HG03039 (cell line): ENCODE measurements at regions not wholly inside any gene's neighbourhood (a gene's known extent, or its start where the extent isn't known, plus 50 kb on each side); places are given as distances from the start of the nearest gene placed in this dataset.

Source experiments
- ATAC-seq: cut with Tn5 transposase; IDR thresholded peaks from one replicate; pipeline ENCODE4 v1.9.1; 2021; ENCODE audit warnings: mild to moderate bottlenecking, moderate library complexity; ENCODE audit not compliant: unreplicated experiment

- no peak for ATAC-seq
Observed at GRCh38 chr11:32039149-32039548, 51.7 kb upstream of the RCN1 start.

GRCh38 chr11:32034680-32035079, 56.2 kb upstream of the RCN1 start:
- no peak for ATAC-seq

- ATAC-seq = no peak
Observed at GRCh38 chr11:32034149-32034548, 56.7 kb upstream of the RCN1 start.

GRCh38 chr11:32033491-32033890, 57.4 kb upstream of the RCN1 start:
- no peak for ATAC-seq

DNA sequence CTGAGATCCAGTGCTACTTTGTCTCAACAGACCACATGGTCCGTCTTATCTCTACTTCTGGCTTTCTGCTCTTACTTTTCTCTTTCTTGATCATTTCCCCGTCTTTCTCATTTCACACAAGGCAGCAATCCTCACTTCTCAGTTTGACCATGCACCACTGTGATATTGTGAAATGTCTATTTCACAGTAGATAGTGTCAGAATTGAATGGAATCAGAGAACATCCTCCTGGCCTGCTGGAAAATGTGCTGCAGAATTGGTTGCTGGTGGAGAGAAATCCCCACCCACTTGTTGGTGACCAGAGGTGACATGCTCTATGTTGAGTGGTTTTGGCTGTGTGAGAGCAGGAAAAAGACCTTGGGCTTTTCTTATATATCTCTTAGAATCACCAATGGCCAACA, 57.8 kb upstream of the RCN1 start:
- ATAC-seq = peak; percentile 36

- peak; percentile 46 for ATAC-seq
Observed at GRCh38 chr11:32032478-32032877, 58.4 kb upstream of the RCN1 start.

- ATAC-seq = no peak
Observed at GRCh38 chr11:32032052-32032451, 58.8 kb upstream of the RCN1 start.

- no peak for ATAC-seq
Observed at GRCh38 chr11:32030875-32031503, 59.9 kb upstream of the RCN1 start.

DNA sequence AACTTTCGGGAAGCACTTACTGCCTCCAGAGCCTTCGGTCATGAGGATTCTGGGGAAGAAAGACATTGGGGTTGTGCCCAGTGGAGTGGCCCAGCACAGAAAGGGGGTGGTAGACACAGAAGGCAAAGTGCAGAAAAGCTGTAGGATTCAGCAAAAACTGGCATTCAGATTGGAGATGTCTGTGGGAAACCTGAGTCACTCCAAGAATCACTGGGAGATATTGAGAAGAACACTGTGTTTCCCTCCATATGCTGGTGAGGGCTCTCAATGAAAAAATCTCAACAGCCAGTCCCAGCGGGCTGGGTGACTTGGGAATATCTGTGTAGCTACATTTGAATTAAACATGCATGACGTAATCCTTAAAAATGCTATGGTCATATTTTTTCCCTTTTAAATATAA, 61.2 kb upstream of the RCN1 start:
- ATAC-seq = no peak

GRCh38 chr11:32028201-32028600, 62.7 kb upstream of the RCN1 start:
- ATAC-seq = no peak

DNA sequence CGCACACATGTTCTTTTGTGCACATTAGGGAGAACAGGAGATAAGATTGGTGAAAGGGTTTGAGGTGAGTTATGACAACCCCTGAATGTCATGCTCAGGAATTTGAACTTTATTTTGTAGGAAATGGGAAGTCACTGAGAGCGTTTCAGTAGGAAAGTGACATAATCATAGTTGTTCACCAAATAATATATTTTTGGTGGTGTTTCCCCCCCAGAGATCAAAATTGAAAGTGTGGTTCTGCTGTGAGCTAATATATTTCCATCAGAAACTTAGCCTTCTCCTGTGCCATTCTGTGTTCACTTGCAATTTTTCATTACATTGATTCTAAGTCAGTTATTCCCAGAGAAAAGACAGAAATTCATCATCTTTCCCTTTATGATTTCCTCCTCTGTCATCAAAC, 64.1 kb upstream of the RCN1 start:
- ATAC-seq = no peak

- no peak for ATAC-seq
Observed at GRCh38 chr11:32024948-32025347, 65.9 kb upstream of the RCN1 start.

- ATAC-seq = no peak
Observed at GRCh38 chr11:32023370-32024305, 67.2 kb upstream of the RCN1 start.

DNA sequence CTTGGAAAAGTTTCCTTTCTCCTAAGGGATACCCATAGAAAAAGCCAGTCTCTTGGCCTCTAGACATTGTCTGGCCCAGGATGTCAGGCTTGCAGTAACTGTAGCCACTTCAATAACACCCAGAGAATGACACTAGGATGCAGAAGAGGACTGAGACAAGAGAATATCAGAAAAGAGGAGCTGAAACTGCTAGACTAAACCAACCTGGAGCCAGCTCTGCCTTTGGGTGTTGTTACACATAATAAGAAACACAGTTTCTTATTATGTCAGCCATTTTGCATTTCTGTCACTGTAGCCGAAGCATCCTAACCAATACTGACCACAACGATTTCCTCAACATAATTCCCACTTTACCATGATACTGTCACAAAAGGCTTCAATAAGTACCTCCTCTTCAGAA, 72.2 kb upstream of the RCN1 start:
- ATAC-seq = no peak

- no peak for ATAC-seq
Observed at GRCh38 chr11:32016111-32016510, 74.8 kb upstream of the RCN1 start.

- ATAC-seq = no peak
Observed at GRCh38 chr11:32015427-32015826, 75.4 kb upstream of the RCN1 start.

DNA sequence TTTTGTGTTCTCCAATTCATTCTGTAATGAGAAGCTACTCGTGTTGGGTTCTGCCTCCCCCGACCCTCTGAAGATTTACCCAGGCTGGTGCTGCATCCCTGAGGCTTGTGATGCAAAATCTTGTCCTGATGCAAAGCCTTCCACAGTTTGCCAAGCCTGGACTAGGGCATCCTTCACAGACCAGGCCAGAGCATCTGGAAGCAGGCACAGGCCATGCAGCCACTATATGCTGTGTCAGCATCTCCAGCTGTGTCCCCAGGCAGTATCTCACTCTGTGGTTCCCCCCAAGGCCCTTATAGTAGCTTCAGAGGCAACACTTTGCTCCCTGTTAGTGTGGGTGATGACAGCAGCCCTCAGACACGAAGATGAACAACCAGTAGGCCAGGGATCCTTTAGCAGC, 77.3 kb upstream of the RCN1 start:
- no peak for ATAC-seq

DNA sequence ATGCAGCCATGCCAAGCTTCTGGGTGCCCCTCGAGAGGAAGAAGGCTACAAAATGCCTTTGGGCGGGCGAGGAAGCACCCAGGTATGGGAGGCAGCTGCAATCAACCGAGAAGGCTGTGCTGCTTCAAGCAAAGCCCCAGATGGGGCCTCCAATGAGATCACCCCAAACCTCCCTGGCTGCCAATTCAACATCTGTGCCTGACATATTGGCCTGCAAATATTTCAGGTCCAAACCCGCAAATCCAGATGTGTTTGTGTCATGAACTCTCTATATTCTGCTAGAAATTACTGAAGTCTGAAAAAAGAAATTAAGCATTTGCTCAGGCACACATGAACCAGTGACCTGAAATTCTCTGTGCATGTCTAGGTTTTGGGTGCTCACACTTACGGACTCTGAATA, 78.8 kb upstream of the RCN1 start:
- no peak for ATAC-seq

DNA sequence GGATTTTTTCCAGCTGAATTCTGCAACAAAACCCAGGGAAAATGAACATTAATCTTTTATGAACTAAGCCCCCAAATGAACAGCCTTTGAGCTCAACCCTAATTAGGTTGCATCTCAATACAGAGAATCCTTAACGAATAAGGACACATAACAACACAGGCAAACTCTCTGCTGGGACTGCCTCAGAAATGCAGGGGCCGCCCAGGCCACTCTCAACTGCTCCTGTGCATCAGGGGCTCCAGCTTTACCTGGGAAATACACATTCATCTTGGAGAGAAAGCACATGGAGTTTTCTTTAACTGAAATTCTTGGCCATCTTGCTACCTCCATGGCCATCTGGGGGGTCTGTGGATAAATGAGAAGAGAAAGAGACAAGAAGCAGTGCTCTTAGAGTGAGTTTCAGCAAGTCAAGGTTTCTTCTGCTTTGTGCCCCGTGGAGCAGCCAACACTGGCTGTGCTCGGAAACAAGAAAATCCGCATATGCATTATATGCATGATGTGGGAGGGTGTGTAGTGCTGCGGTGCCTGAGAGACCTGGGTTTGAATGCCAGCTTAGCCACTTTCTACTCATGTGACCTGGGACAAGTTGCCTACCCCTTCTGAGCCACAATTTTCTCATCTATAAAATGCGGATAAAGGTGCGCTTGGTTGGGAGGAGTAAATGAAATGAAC, 81.9 kb upstream of the RCN1 start:
- no peak for ATAC-seq

DNA sequence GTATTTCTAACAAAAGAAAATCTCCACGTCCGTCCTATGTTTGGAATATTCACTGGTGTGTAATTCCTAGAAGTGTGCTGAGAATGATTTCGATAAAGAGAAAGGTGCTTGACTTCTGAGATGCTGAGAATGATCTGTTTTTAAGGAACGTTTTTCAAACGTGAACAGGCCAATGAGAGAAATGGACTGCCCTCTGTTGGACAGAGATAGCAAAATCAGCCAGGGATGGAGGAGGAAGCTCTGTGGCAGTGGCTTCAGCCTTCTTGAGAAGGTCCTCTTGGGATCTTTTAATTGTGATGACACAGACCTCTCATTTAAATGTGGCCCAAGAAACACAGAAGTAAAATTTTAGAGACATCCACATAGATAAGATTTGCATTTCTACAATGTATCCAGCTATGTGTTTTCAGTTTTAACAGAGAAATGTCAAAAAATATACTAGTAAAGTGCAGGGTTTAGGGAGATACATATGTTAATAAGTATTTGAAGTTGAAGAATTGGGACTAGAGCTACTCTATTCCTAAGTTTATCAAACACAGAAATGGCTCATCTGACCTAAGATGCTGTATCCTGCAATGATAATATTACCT, 84.0 kb upstream of the RCN1 start:
- ATAC-seq = peak; percentile 67

- ATAC-seq = no peak
Observed at GRCh38 chr11:32005786-32006416, 85.0 kb upstream of the RCN1 start.
